Fibroblast of skin of right quadriceps (primary cell): ENCODE measurements at regions not wholly inside any gene's neighbourhood (a gene's known extent, or its start where the extent isn't known, plus 50 kb on each side); places are given as distances from the start of the nearest gene placed in this dataset.
"Not testable (repeated sequence)": the region's sequence is repeated elsewhere in the genome, so short reads cannot be mapped to it uniquely, and the experiment has no call there.

Experiments
- DNase-seq: peaks from one replicate; pipeline ENCODE4 v3.0.0-alpha.2; 2013

DNA sequence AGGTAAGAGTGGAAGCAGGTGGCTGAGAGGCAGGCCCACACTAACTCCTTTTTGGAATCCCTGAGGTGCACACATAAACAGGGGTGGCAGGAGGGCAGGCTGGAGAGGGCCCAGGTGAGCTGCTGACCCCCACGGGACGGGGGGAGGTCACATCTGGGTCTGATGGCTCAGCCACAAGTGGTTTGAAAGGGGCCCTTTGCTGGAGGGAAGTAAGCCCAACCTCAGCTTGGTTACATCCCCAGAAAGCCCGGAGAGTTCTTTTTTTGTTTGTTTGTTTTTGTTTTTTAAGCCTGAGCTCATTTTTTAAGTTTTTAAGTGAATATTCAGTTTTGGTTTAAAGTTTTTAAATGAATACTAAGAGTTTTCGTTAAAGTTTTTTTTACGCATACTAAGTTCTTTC is 72.8 kb upstream of the CUX1 start:
- no peak for DNase-seq

DNA sequence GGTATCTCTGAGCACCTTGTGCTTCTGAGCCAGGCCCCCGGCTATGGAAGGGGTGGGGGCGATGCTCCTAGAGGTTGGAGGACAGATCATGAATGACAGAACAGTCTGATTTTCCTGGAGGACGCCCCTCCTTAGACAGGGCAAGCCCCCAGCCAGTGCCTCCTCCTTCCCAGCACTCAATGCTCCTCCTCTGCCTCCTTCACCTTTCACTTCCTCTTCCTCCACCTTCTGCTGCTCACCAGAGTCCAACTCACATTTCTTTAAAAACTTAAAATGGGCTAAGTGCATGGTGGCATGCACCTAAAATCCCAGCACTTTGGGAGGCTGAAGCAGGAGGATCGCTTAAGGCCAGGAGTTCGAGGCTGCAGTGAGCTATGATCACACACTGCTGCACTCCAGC is 71.1 kb upstream of the CUX1 start:
- no peak for DNase-seq

DNA sequence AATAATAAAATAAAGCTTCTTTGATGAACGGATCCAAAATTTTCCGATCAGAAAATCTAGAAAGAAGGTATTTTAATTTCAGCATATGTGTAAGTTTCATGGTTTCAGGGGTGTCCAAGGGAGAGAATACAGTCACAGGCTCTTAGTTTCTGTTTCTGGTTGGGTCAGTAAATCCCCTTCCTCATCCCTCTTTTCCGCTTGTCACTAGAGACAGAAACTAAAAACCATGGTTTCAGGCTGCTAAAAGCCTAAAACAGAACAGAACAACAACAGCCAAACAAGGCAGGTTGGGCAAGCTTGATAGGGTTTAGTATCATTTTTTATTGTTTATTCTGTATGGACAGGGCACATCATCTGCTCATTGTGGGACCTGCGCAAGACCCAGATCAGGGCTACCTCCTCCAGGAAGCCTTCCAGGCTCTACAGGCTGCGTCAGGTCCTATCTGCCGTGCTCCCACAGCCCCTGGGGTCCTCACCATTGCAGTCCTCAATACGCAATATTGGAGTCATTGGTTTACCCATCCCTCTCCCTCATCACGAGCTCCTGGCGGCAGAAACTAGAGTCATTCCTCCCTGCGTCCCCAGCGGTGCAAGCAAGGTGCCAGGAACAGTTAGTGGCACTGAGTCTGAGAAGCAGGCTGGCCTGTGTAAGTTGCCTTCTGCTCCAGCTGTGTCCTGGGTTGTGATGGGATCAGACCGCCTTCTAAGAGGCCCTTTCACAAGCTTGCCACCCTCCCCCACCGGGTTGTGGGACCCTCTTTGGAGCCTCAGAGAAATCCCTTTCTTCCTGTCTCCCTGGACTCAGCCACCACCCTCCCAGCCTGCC is 70.2 kb upstream of the CUX1 start:
- DNase-seq, result no peak

- no peak for DNase-seq
Observed at GRCh38 chr7:101747879-101748345, 69.5 kb upstream of the CUX1 start.

DNA sequence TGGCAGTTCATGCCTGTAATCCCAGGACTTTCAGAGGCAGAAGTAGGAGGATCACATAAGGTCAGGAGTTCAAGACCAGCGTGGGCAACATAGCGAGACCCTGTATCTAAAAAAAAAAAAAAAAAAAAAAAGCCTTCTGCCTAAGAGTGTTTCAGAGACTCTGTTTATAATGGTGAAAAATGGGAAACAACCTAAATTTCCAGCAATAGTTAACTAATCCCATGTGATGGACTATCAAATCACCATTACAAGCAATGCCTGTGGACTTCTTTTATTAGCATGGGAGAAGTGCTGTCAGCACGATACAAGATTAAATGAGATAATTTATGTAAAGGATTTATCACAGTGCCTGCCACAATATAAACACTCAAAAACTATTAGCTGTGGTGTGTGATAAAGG is 67.5 kb upstream of the CUX1 start:
- DNase-seq, result no peak

DNA sequence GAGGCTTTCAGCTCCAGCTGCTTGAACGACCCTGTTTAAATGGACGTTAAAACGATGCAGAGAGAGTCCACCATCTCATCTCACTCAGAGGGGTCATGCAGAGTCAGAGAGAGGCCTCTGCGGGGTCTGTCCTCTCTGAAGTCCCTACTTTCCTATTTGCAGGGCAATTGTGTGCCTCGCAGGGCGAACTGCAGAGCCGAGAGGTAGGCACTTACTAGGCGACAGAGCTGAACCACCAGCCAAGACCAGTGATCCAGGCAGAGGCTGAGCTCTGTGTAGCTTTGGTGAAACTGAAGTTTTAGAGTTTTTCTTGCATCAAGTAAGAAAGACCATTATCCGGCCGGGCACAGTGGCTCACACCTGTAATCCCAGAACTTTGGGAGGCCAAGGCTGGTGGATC is 64.1 kb upstream of the CUX1 start:
- DNase-seq, result no peak

DNA sequence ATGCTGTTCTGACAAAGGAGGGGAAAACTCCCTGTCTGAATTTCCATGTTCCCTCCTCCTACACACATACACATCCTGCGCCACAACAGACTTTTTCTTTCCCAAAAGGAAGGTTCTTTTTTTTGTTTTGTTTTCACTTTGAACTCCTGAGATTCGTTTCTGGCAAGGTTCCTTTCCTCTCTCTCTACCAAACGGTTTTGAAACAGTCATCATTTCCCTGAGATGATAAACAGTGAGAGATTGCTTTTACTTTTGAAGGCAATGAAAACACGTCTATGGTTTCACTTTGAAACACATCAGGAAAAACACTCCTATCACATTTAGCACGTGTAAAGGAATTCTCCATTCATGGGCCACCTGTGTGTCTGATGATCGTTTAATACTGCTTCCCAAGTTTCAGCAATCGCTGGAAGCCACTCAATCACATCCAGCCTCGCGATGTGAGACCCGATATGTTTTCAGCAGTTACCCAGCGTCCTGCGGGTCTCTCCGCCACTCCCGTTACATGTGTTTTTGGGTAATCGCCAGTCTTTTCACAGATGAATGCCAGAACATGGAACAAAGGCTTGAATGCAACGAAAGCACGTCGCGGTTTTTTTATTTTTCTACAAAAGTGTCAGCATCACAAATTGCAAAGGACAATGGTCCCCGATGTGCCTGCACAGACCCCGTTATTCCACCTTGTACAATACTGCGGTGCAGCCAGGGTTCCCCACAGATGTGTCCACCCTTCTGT is 62.8 kb upstream of the CUX1 start:
- DNase-seq, result peak; percentile 31

- no peak for DNase-seq
Observed at GRCh38 chr7:101757879-101758278, 59.5 kb upstream of the CUX1 start.

DNA sequence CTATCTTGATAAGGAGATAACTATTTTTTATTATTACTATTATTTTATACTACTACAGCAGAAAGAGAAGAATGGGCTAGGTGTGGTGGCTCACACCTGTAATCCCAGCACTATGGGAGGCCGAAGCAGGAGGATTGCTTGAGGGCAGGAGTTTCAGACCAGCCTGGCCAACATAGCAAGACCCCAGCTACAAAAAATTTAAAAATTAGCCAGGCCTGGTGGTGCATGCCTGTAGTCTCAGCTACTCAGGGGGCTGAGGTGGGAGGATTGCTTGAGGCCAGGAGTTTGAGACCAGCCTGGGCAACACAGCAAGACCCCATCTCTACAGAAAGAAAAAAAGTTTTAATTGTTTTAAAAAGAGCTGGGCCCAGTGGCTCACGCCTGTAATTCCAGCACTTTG is 58.9 kb upstream of the CUX1 start:
- DNase-seq, result not testable (repeated sequence)

GRCh38 chr7:101764221-101764620 is 53.2 kb upstream of the CUX1 start:
- DNase-seq, result no peak

DNA sequence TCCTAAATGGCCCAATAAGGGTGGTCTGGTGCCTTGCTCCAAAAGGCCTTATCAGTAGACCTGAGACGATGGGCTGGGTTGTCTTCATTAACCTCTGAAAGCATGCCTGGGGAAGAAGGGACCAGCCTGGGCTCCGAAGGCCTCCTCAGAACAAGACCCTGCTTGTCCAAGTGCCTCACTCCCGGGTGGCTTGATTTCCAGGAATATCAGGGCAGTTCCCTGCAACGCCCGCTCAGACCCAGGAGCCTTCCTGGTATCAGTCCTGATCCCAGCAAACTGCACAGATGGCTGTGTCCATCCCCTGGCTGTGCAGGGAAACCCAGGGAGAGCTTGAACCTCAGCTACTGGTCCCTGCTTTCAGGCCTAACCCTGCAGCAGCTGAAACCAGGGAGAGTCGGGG is 49.9 kb upstream of the CUX1 start:
- DNase-seq, result no peak
